Nephron progenitor cell (in vitro differentiated cells): ENCODE measurements at regions not wholly inside any gene's neighbourhood (a gene's known extent, or its start where the extent isn't known, plus 50 kb on each side); places are given as distances from the start of the nearest gene placed in this dataset.

ENCODE experiments used
- DNase-seq: peaks from one replicate; pipeline ENCODE4 v3.0.0; 2021
- H3K27ac Mint-ChIP-seq: 2 replicates; pipeline ENCODE4 v1.8.0; 2021; ENCODE audit warnings: mild to moderate bottlenecking, moderate library complexity, mixed read lengths
- H3K27me3 Mint-ChIP-seq: 2 replicates; pipeline ENCODE4 v1.8.0; 2021; ENCODE audit warnings: mild to moderate bottlenecking, low read depth, mixed read lengths; ENCODE audit not compliant: poor library complexity
- H3K36me3 Mint-ChIP-seq: 2 replicates; pipeline ENCODE4 v1.8.0; 2021; ENCODE audit warnings: low read depth, mixed read lengths
- H3K4me1 Mint-ChIP-seq: 2 replicates; pipeline ENCODE4 v1.8.0; 2021; ENCODE audit warnings: mixed read lengths
- H3K4me3 Mint-ChIP-seq: 2 replicates; pipeline ENCODE4 v1.8.0; 2021; ENCODE audit warnings: mild to moderate bottlenecking, moderate library complexity, mixed read lengths
- H3K9me3 Mint-ChIP-seq: 2 replicates; pipeline ENCODE4 v1.8.0; 2021; ENCODE audit warnings: mild to moderate bottlenecking, moderate library complexity, mixed read lengths
- CTCF ChIP-seq: fragments of 200-600 bp; sonication (generic); IDR thresholded peaks from 2 replicates; pipeline ENCODE4 v1.5.0; 2021; ENCODE audit warnings: antibody characterized with exemption

- Mint-ChIP-seq H3K4me1 (peaks cover 31% of the 10 kb centered on the region), H3K27me3 (no peaks in the 10 kb centered on the region), H3K27ac (no peak overlapping the region), H3K36me3 (no peaks in the 10 kb centered on the region), H3K9me3 (no peaks in the 10 kb centered on the region), H3K4me3 (no peak overlapping the region)
- no peak for DNase-seq
- no peak for TF ChIP-seq CTCF
Observed at GRCh38 chr6:90941885-90942284, 355.0 kb upstream of the MAP3K7 start.

GRCh38 chr6:90940812-90941481 is 354.1 kb upstream of the MAP3K7 start:
- Mint-ChIP-seq H3K9me3 (no peaks in the 10 kb centered on the region), H3K27me3 (no peaks in the 10 kb centered on the region), H3K27ac (no peak overlapping the region), H3K36me3 (no peaks in the 10 kb centered on the region), H3K4me1 (peaks cover 38% of the 10 kb centered on the region), H3K4me3 (no peak overlapping the region)
- DNase-seq = no peak
- TF ChIP-seq CTCF = peak; percentile 53

GRCh38 chr6:90939906-90940305 is 353.0 kb upstream of the MAP3K7 start:
- H3K4me1 Mint-ChIP-seq = peaks cover 42% of the 10 kb centered on the region
- DNase-seq = no peak
- no peaks in the 10 kb centered on the region for H3K36me3 Mint-ChIP-seq
- no peak overlapping the region for H3K4me3 Mint-ChIP-seq
- no peak for TF ChIP-seq CTCF
- no peaks in the 10 kb centered on the region for H3K27me3 Mint-ChIP-seq
- H3K9me3 Mint-ChIP-seq = no peaks in the 10 kb centered on the region
- no peak overlapping the region for H3K27ac Mint-ChIP-seq

- no peaks in the 10 kb centered on the region for H3K27me3 Mint-ChIP-seq
- peaks cover 36% of the 10 kb centered on the region for H3K4me1 Mint-ChIP-seq
- no peak overlapping the region for H3K4me3 Mint-ChIP-seq
- no peak for TF ChIP-seq CTCF
- no peaks in the 10 kb centered on the region for H3K36me3 Mint-ChIP-seq
- H3K27ac Mint-ChIP-seq = no peak overlapping the region
- no peaks in the 10 kb centered on the region for H3K9me3 Mint-ChIP-seq
- no peak for DNase-seq
Observed at GRCh38 chr6:90938122-90938521, 351.2 kb upstream of the MAP3K7 start.

GRCh38 chr6:90936286-90936685 is 349.4 kb upstream of the MAP3K7 start:
- Mint-ChIP-seq H3K36me3 (no peaks in the 10 kb centered on the region), H3K27ac (no peak overlapping the region), H3K4me1 (peaks cover 22% of the 10 kb centered on the region), H3K4me3 (no peak overlapping the region), H3K27me3 (no peaks in the 10 kb centered on the region), H3K9me3 (no peaks in the 10 kb centered on the region)
- DNase-seq = no peak
- TF ChIP-seq CTCF = no peak

- no peak for TF ChIP-seq CTCF
- Mint-ChIP-seq H3K27ac (no peak overlapping the region), H3K4me1 (peaks cover 17% of the 10 kb centered on the region), H3K27me3 (no peaks in the 10 kb centered on the region), H3K36me3 (no peaks in the 10 kb centered on the region), H3K4me3 (no peak overlapping the region), H3K9me3 (no peaks in the 10 kb centered on the region)
- DNase-seq = no peak
Observed at GRCh38 chr6:90934966-90935365, 348.1 kb upstream of the MAP3K7 start.
